ENCODE measurements at regions not wholly inside any gene's neighbourhood (a gene's known extent, or its start where the extent isn't known, plus 50 kb on each side); places are given as distances from the start of the nearest gene placed in this dataset.

DNA sequence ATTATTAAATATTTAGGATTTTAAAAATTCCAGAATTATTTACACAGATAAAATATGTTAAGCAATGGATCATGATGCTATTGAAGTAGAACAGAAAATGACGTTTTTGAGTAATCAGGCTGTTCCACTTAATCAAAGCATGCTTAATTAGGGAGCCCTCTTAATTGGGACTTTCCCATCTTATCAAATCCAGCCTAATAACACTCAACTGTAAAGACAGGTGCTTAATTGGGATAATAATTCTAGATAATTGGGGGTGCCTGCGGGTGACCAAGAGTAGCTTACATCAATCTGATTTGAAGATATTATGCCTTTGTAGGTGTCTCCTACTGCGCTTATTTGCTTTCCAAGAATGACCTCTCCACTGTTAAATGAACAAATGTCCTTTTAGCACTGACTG is 742.2 kb upstream of the SLITRK6 start:
- no peaks in the 10 kb centered on the region for H3K79me2 ChIP-seq (ENCODE audit: low read length)
- no peak overlapping the region for H2AFZ ChIP-seq (ENCODE audit: low read length)
- H3K9me3 ChIP-seq (replicated peaks; ENCODE audit: insufficient read depth, low read length), result no peaks in the 10 kb centered on the region
- no peaks in the 10 kb centered on the region for H4K20me1 ChIP-seq (ENCODE audit: insufficient read depth, low read length)
- H3K4me1 ChIP-seq (ENCODE audit: low read length), result no peaks in the 10 kb centered on the region
- no peaks in the 10 kb centered on the region for H3K36me3 ChIP-seq (replicated peaks; ENCODE audit: insufficient read depth, low read length)
- H3K27ac ChIP-seq (ENCODE audit: low read length), result no peak overlapping the region
- H3K4me3 ChIP-seq (ENCODE audit: low read length), result no peak overlapping the region
- H3K4me2 ChIP-seq (ENCODE audit: low read depth, low read length), result no peak overlapping the region
- no peaks in the 10 kb centered on the region for H3K27me3 ChIP-seq (replicated peaks; ENCODE audit: insufficient read depth, low read length)
- DNase-seq, result no peak
- no peak overlapping the region for H3K9ac ChIP-seq (ENCODE audit: low read length)
- H3F3A ChIP-seq (ENCODE audit: insufficient read depth, low read length), result no peaks in the 10 kb centered on the region
- no peaks in the 10 kb centered on the region for H3K9me2 ChIP-seq (replicated peaks; ENCODE audit: insufficient read depth, low read length)
- TF ChIP-seq, protein P1, sequence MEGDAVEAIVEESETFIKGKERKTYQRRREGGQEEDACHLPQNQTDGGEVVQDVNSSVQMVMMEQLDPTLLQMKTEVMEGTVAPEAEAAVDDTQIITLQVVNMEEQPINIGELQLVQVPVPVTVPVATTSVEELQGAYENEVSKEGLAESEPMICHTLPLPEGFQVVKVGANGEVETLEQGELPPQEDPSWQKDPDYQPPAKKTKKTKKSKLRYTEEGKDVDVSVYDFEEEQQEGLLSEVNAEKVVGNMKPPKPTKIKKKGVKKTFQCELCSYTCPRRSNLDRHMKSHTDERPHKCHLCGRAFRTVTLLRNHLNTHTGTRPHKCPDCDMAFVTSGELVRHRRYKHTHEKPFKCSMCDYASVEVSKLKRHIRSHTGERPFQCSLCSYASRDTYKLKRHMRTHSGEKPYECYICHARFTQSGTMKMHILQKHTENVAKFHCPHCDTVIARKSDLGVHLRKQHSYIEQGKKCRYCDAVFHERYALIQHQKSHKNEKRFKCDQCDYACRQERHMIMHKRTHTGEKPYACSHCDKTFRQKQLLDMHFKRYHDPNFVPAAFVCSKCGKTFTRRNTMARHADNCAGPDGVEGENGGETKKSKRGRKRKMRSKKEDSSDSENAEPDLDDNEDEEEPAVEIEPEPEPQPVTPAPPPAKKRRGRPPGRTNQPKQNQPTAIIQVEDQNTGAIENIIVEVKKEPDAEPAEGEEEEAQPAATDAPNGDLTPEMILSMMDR (IDR thresholded peaks at IDR 0.05; ENCODE audit: low read length), result no peak
- TF ChIP-seq EZH2phosphoT487 (IDR thresholded peaks at IDR 0.05; ENCODE audit: low read length) (no peak), EZH2 (optimal IDR thresholded peaks at IDR 0.05; ENCODE audit: low read depth, low read length) (no peak)

DNA sequence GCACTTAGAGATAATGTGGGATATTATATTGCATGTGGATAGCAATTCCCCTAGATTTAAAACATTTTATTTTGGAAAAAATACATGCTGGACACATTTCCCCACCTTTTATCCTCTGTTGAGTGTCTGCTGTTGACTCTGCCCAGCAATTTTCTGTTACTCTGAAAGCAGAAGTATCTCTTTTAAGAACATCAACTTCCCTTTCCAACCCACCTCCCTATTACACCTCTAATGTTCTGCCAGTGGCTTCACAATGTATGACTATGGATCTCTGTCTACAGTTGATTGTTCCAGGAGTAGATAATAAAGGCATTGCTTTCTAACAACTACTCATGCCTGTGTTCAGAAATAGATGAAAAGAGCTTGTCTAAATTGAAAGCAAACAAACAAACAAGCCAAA is 754.8 kb upstream of the SLITRK6 start:
- H3K4me2 ChIP-seq (ENCODE audit: low read depth, low read length), result no peak overlapping the region
- DNase-seq, result no peak

DNA sequence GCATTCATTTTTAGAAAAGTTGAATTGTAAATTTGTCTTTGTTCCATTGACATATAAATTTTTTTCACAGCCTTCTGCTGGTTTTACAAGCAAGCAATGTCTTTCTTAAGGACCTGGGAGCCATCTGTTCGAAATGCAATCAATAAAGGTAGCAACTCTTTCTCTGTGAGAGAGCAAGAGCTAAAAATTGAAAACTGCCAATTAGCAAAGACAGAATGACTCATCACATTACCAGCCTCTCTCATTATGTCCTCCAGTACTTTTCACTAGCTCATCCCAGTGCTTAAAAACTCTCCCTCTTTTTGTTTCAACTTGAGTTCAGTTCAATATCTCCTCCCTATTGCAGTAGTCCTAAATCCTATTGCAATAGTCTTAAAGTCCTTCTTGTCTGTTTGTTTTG is 760.7 kb upstream of the SLITRK6 start:
- Histone ChIP-seq H3K9me3 (replicated peaks; ENCODE audit: insufficient read depth, low read length) (no peaks in the 10 kb centered on the region), H3F3A (ENCODE audit: insufficient read depth, low read length) (no peaks in the 10 kb centered on the region), H2AFZ (ENCODE audit: low read length) (no peak overlapping the region), H3K79me2 (ENCODE audit: low read length) (no peaks in the 10 kb centered on the region), H3K4me2 (ENCODE audit: low read depth, low read length) (no peak overlapping the region), H3K9ac (ENCODE audit: low read length) (no peak overlapping the region), H3K9me2 (replicated peaks; ENCODE audit: insufficient read depth, low read length) (no peaks in the 10 kb centered on the region), H3K27ac (ENCODE audit: low read length) (no peak overlapping the region), H3K36me3 (replicated peaks; ENCODE audit: insufficient read depth, low read length) (no peaks in the 10 kb centered on the region), H4K20me1 (ENCODE audit: insufficient read depth, low read length) (no peaks in the 10 kb centered on the region), H3K4me1 (ENCODE audit: low read length) (no peaks in the 10 kb centered on the region), H3K27me3 (replicated peaks; ENCODE audit: insufficient read depth, low read length) (no peaks in the 10 kb centered on the region), H3K4me3 (ENCODE audit: low read length) (no peak overlapping the region)
- TF ChIP-seq, protein P1 (IDR thresholded peaks at IDR 0.05; ENCODE audit: low read length), result no peak
- no peak for TF ChIP-seq EZH2 (optimal IDR thresholded peaks at IDR 0.05; ENCODE audit: low read depth, low read length)
- no peak for TF ChIP-seq EZH2phosphoT487 (IDR thresholded peaks at IDR 0.05; ENCODE audit: low read length)
- DNase-seq, result no peak

More for the DNA sequence above, 754.8 kb upstream of the SLITRK6 start:
- H3K9me3 ChIP-seq (replicated peaks; ENCODE audit: insufficient read depth, low read length), result no peaks in the 10 kb centered on the region
- H3K4me3 ChIP-seq (ENCODE audit: low read length), result no peak overlapping the region
- H2AFZ ChIP-seq (ENCODE audit: low read length), result no peak overlapping the region
- H3K9me2 ChIP-seq (replicated peaks; ENCODE audit: insufficient read depth, low read length), result no peaks in the 10 kb centered on the region
- no peaks in the 10 kb centered on the region for H3K27me3 ChIP-seq (replicated peaks; ENCODE audit: insufficient read depth, low read length)
- no peaks in the 10 kb centered on the region for H3F3A ChIP-seq (ENCODE audit: insufficient read depth, low read length)
- no peaks in the 10 kb centered on the region for H3K79me2 ChIP-seq (ENCODE audit: low read length)
- H3K36me3 ChIP-seq (replicated peaks; ENCODE audit: insufficient read depth, low read length), result no peaks in the 10 kb centered on the region
- no peak for TF ChIP-seq EZH2 (optimal IDR thresholded peaks at IDR 0.05; ENCODE audit: low read depth, low read length)
- TF ChIP-seq, protein P1 (IDR thresholded peaks at IDR 0.05; ENCODE audit: low read length), result no peak
- TF ChIP-seq EZH2phosphoT487 (IDR thresholded peaks at IDR 0.05; ENCODE audit: low read length), result no peak
- no peak overlapping the region for H3K9ac ChIP-seq (ENCODE audit: low read length)
- no peaks in the 10 kb centered on the region for H4K20me1 ChIP-seq (ENCODE audit: insufficient read depth, low read length)
- no peak overlapping the region for H3K27ac ChIP-seq (ENCODE audit: low read length)
- no peaks in the 10 kb centered on the region for H3K4me1 ChIP-seq (ENCODE audit: low read length)

Measured in MM.1S (cell line).